ENCODE measurements at regions not wholly inside any gene's neighbourhood (a gene's known extent, or its start where the extent isn't known, plus 50 kb on each side); places are given as distances from the start of the nearest gene placed in this dataset.

GRCh38 chr14:36048667-36049066 lies 127.9 kb downstream of the PTCSC3 start:
- TF ChIP-seq CTCF (IDR thresholded peaks at IDR 0.05; ENCODE audit: insufficient read depth, low read depth, low read length), result no peak
- no peak for DNase-seq (ENCODE audit: low read depth)
- Histone ChIP-seq H3K4me3 (ENCODE audit: low read depth, low read length) (no peak overlapping the region), H3K27me3 (ENCODE audit: control insufficient read depth, insufficient read depth, low read length) (no peaks in the 10 kb centered on the region), H3K36me3 (ENCODE audit: control insufficient read depth, insufficient read depth, low read length) (no peaks in the 10 kb centered on the region)
- POLR2A ChIA-PET, result no interaction called here
- CTCF ChIA-PET, result interaction anchor here (0.8 kb wide), 2 partner anchors 21 to 24 kb away, joined by 3 read pairs; no protein-coding TSS in a partner anchor

- no peaks in the 10 kb centered on the region for H3K27me3 ChIP-seq (ENCODE audit: control insufficient read depth, insufficient read depth, low read length)
- ChIA-PET POLR2A (interaction anchor here (0.6 kb wide), 1 partner anchor 221 kb away, joined by 3 read pairs; no protein-coding TSS in a partner anchor), CTCF (no interaction called here)
- H3K36me3 ChIP-seq (ENCODE audit: control insufficient read depth, insufficient read depth, low read length), result no peaks in the 10 kb centered on the region
- TF ChIP-seq CTCF (IDR thresholded peaks at IDR 0.05; ENCODE audit: insufficient read depth, low read depth, low read length), result no peak
- no peak for DNase-seq (ENCODE audit: low read depth)
- H3K4me3 ChIP-seq (ENCODE audit: low read depth, low read length), result no peak overlapping the region
These were observed 128.6 kb downstream of the PTCSC3 start for GRCh38 chr14:36047912-36048311.

- no peak for DNase-seq (ENCODE audit: low read depth)
- no peak overlapping the region for H3K4me3 ChIP-seq (ENCODE audit: low read depth, low read length)
- no peak for TF ChIP-seq CTCF (IDR thresholded peaks at IDR 0.05; ENCODE audit: insufficient read depth, low read depth, low read length)
- ChIA-PET POLR2A (no interaction called here), CTCF (no interaction called here)
- H3K36me3 ChIP-seq (ENCODE audit: control insufficient read depth, insufficient read depth, low read length), result no peaks in the 10 kb centered on the region
- H3K27me3 ChIP-seq (ENCODE audit: control insufficient read depth, insufficient read depth, low read length), result no peaks in the 10 kb centered on the region
These were observed 140.8 kb downstream of the PTCSC3 start for GRCh38 chr14:36035675-36036074.

GRCh38 chr14:36028665-36029064 lies 147.9 kb downstream of the PTCSC3 start:
- no peaks in the 10 kb centered on the region for H3K27me3 ChIP-seq (ENCODE audit: control insufficient read depth, insufficient read depth, low read length)
- ChIA-PET POLR2A (no interaction called here), CTCF (no interaction called here)
- no peak for DNase-seq (ENCODE audit: low read depth)
- no peaks in the 10 kb centered on the region for H3K36me3 ChIP-seq (ENCODE audit: control insufficient read depth, insufficient read depth, low read length)
- no peak overlapping the region for H3K4me3 ChIP-seq (ENCODE audit: low read depth, low read length)
- TF ChIP-seq CTCF (IDR thresholded peaks at IDR 0.05; ENCODE audit: insufficient read depth, low read depth, low read length), result no peak

GRCh38 chr14:36028218-36028617 lies 148.3 kb downstream of the PTCSC3 start:
- no peak for DNase-seq (ENCODE audit: low read depth)

More at GRCh38 chr14:36028218-36028617, 148.3 kb downstream of the PTCSC3 start:
- CTCF ChIA-PET, result no interaction called here
- TF ChIP-seq CTCF (IDR thresholded peaks at IDR 0.05; ENCODE audit: insufficient read depth, low read depth, low read length), result 0 out of 2 replicates have a peak, but pooled peaks have one; percentile 2
- Histone ChIP-seq H3K27me3 (ENCODE audit: control insufficient read depth, insufficient read depth, low read length) (no peaks in the 10 kb centered on the region), H3K36me3 (ENCODE audit: control insufficient read depth, insufficient read depth, low read length) (no peaks in the 10 kb centered on the region), H3K4me3 (ENCODE audit: low read depth, low read length) (no peak overlapping the region)
- POLR2A ChIA-PET, result no interaction called here
